Stimulated activated memory B cell treated with anti-CD40 and anti-IgM and Interleukin-4, amounts not matched to agents 10 μg/mL and 1 μg/mL and 100 μg/mL, for 72 hours (primary cell): ENCODE measurements at regions not wholly inside any gene's neighbourhood (a gene's known extent, or its start where the extent isn't known, plus 50 kb on each side); places are given as distances from the start of the nearest gene placed in this dataset.
"Not testable (repeated sequence)": the region's sequence is repeated elsewhere in the genome, so short reads cannot be mapped to it uniquely, and the experiment has no call there.

ENCODE experiments used
- ATAC-seq: fragments of 150-1000 bp; cut with Tn5 transposase; 2 replicates; pipeline ENCODE4 v1.10.0; 2021
- H3K27ac Mint-ChIP-seq: one replicate; pipeline ENCODE4 v1.8.0; 2022; ENCODE audit warnings: mild to moderate bottlenecking, mixed read lengths
- H3K27me3 Mint-ChIP-seq: one replicate; pipeline ENCODE4 v1.8.0; 2022; ENCODE audit warnings: mixed read lengths
- H3K36me3 Mint-ChIP-seq: one replicate; pipeline ENCODE4 v1.8.0; 2022; ENCODE audit warnings: mixed read lengths
- H3K4me1 Mint-ChIP-seq: one replicate; pipeline ENCODE4 v1.8.0; 2022; ENCODE audit warnings: mixed read lengths
- H3K4me3 Mint-ChIP-seq: one replicate; pipeline ENCODE4 v1.8.0; 2022; ENCODE audit warnings: mild to moderate bottlenecking, moderate library complexity, mixed read lengths
- H3K9me3 Mint-ChIP-seq: one replicate; pipeline ENCODE4 v1.8.0; 2022; ENCODE audit warnings: mixed read lengths

DNA sequence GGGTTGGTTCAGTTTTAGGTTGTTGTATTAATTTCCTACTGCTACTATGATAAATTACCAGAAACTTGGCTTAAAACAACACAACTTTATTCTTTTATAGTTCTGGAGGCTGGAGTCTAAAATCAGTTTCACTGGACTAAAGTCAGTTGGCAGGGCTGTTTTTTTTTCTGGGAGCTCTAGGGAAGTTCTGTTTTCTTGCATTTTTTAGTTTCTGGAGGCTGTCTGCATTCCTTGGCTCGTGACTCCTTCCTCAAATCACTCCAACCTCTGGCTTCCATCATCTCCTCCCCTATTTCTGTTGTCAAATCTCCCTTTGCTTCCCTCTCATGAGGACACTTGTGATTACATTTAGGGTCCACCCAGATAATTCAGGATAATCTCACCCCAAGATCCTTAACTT, 51.3 kb upstream of the SUB1 start:
- ATAC-seq: no peak
- no peaks in the 10 kb centered on the region for H3K27me3 Mint-ChIP-seq
- H3K9me3 Mint-ChIP-seq: no peaks in the 10 kb centered on the region
- H3K4me3 Mint-ChIP-seq: no peak overlapping the region
- peaks cover 65% of the 10 kb centered on the region for H3K4me1 Mint-ChIP-seq
- no peak overlapping the region for H3K27ac Mint-ChIP-seq
- H3K36me3 Mint-ChIP-seq: no peaks in the 10 kb centered on the region

DNA sequence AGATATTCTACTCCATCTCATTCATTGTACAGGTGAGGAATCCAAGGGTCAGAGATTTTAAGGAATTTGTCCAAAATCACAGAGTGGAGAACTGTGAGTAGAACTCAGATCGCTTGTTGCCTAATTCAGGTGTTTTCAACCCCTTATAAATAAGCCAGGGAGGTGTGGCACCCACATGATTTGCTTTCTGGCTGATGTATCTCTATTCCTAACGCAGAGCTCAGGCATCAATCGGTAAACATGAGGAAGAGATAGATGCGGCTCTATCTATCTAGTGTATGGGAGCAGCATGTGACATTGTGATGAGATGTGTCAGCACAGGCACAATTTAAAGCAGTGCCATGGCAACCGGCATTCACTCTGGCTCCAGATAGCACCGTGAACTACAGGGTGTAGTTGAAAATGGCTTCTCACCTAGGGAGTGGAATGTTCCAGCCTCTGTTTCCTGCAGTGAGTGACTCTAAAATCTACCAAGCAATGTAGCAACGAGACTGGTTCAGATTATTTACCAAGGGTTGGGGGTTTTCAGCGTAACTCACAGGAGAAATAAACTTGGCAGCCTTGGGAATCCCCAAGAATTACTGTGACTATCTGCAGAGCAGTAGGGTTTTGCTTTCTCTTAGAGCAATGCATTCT, 53.4 kb upstream of the SUB1 start:
- peak; percentile 85 for ATAC-seq
- no peaks in the 10 kb centered on the region for H3K27me3 Mint-ChIP-seq

GRCh38 chr5:32527321-32527720, 58.0 kb upstream of the SUB1 start:
- H3K27me3 Mint-ChIP-seq, ATAC-seq, H3K4me3 Mint-ChIP-seq, H3K36me3 Mint-ChIP-seq, H3K9me3 Mint-ChIP-seq, H3K27ac Mint-ChIP-seq: not testable (repeated sequence)
- H3K4me1 Mint-ChIP-seq: peaks cover 19% of the 10 kb centered on the region

More for the DNA sequence above, 53.4 kb upstream of the SUB1 start:
- no peaks in the 10 kb centered on the region for H3K36me3 Mint-ChIP-seq
- no peaks in the 10 kb centered on the region for H3K9me3 Mint-ChIP-seq
- H3K4me1 Mint-ChIP-seq: peaks cover 45% of the 10 kb centered on the region
- peak overlapping the region; percentile 69 for H3K27ac Mint-ChIP-seq
- H3K4me3 Mint-ChIP-seq: peak overlapping the region; percentile 73

DNA sequence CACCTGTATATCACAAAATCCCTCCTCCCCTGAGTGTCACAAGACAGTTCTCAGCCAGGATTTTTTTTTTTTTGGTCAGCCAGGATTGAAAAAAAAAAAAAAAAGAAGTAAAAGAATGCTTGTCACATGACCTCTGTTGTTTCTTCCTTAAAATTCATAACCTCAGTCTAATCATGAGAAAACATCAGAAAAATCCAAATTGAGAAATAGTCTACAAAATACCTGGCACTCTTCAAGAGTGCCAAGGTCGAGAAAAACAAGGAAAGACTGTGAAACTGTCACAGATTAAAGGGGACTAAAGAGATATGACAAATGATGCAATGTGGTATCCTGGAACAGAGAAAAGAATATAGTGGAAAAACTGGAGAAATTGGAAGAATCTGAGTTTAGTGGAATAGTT, 58.5 kb upstream of the SUB1 start:
- Mint-ChIP-seq H3K9me3 (no peaks in the 10 kb centered on the region), H3K27ac (no peak overlapping the region), H3K4me3 (no peak overlapping the region), H3K4me1 (peaks cover 14% of the 10 kb centered on the region), H3K27me3 (no peaks in the 10 kb centered on the region), H3K36me3 (no peaks in the 10 kb centered on the region)
- ATAC-seq: no peak

DNA sequence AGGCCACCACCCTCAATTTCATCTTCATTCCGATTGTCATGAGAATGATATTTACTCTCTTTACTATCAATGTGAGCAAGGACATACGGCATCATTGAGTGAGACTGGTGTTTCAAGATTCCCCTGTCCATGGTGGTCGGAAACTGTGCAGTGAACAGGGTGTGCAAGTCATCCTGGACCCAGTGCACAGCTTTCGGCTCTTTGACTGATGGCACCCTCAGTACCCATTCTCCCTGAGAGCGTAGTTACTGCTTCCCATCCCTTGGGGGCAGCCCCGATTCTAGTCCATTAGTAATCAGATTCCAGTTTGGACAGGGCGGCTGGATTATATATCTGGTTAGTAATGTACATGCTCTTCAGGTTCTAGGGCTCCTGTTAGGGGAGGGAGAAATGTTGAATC, 61.7 kb upstream of the SUB1 start:
- Mint-ChIP-seq H3K27ac (no peak overlapping the region), H3K27me3 (no peaks in the 10 kb centered on the region)

DNA sequence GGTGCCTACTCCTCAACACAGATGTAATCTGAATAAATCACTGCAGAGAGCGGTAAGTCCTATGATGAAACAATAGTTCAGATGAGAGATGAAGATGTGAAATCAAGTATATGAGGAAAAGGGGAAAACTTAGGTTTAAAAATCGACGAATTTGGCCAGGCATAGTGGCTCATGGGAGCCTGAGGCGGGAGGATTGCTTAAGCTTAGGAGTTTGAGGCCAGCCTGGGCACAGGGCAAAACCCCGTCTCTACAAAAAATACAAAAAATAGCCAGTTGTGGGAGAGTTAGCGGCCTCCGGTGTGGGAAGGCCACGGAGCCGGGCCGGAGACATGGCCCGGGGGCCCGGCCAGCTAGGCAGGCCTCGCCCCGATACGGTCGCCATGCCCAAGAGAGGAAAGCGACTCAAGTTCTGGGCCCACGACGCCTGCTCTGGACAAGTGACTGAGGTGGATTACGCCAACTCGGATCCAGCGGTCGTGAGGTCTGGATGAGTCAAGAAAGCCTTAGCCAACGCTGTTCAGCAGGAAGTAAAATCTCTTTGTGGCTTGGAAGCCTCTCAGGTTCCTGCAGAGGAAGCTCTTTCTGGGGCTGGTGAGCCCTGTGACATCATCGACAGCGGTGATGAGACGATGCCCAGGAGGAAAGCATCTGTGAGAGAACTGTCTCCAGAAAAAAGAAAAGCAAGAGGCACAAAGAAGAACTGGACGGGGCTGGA, 62.8 kb upstream of the SUB1 start:
- H3K9me3 Mint-ChIP-seq: no peaks in the 10 kb centered on the region
- no peaks in the 10 kb centered on the region for H3K36me3 Mint-ChIP-seq
- no peak overlapping the region for H3K27ac Mint-ChIP-seq
- no peaks in the 10 kb centered on the region for H3K27me3 Mint-ChIP-seq
- no peak overlapping the region for H3K4me3 Mint-ChIP-seq
- ATAC-seq: no peak
- H3K4me1 Mint-ChIP-seq: no peaks in the 10 kb centered on the region

More for the DNA sequence above, 61.7 kb upstream of the SUB1 start:
- H3K9me3 Mint-ChIP-seq: no peaks in the 10 kb centered on the region
- ATAC-seq: no peak
- H3K36me3 Mint-ChIP-seq: no peaks in the 10 kb centered on the region
- no peak overlapping the region for H3K4me3 Mint-ChIP-seq
- no peaks in the 10 kb centered on the region for H3K4me1 Mint-ChIP-seq

DNA sequence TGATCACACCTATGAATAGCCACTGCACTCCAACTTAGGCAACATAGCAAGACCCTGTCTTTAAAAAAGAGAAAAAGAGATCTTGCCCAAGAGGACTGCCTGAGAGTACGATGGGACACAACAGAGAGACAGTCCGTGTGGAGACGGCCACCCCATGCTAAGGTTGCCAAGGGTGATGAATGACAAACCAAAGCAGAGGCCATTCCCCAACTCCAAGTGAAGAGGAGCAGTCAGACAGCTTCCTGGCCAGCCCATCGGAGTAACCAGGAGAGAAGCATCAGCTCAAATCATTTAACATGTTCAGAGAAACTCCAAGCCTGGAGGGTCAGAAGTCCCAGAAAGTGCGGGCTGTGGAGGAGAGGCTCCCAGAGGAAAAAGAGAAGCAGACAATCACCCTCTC, 63.9 kb upstream of the SUB1 start:
- no peaks in the 10 kb centered on the region for H3K36me3 Mint-ChIP-seq

DNA sequence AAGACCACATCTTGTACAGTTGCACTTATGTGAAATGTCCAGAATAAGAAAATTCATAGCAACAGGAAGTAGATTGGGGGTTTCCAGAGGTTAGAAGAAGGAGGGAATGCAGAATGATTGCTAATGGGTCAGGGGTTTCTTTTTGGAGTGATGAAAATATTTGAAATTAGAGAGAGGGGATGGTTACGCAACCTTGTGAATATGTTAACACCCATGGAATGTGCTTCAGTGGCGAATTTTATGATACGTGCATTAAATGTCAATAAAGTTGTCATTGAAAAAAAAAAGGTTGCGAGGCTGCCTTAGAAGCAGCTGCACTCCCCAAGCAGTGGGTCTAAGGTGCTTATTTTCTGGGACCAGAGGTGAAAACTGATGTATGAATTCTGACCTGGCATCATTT, 64.4 kb upstream of the SUB1 start:
- Mint-ChIP-seq H3K36me3 (no peaks in the 10 kb centered on the region), H3K4me1 (no peaks in the 10 kb centered on the region), H3K4me3 (no peak overlapping the region), H3K27ac (no peak overlapping the region), H3K9me3 (no peaks in the 10 kb centered on the region), H3K27me3 (no peaks in the 10 kb centered on the region)
- ATAC-seq: no peak

More for the DNA sequence above, 63.9 kb upstream of the SUB1 start:
- Mint-ChIP-seq H3K4me1 (no peaks in the 10 kb centered on the region), H3K9me3 (no peaks in the 10 kb centered on the region), H3K27me3 (no peaks in the 10 kb centered on the region), H3K4me3 (no peak overlapping the region), H3K27ac (no peak overlapping the region)
- ATAC-seq: no peak

- H3K27ac Mint-ChIP-seq: no peak overlapping the region
- H3K4me1 Mint-ChIP-seq: no peaks in the 10 kb centered on the region
- ATAC-seq: no peak
- H3K36me3 Mint-ChIP-seq: no peaks in the 10 kb centered on the region
- no peaks in the 10 kb centered on the region for H3K27me3 Mint-ChIP-seq
- H3K9me3 Mint-ChIP-seq: no peaks in the 10 kb centered on the region
- H3K4me3 Mint-ChIP-seq: no peak overlapping the region
Measured at GRCh38 chr5:32520356-32520755, 65.0 kb upstream of the SUB1 start.

DNA sequence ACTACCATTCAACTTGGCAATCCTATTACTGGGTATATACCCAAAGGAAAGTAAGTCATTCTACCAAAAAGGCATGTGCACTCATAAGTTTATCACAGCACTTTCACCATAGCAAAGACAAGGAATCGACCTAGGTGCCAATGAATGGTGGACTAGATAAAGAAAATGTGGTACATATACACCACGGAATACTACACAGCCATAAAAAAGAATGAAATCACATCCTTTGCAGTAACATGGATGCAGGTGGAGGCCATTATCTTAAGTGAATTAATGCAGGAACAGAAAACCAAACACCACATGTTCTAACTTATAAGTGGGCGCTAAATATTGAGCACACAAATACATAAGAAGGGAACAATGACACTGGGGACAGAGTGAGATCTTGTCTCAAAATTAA, 65.8 kb upstream of the SUB1 start:
- no peak for ATAC-seq
- no peak overlapping the region for H3K4me3 Mint-ChIP-seq
- no peaks in the 10 kb centered on the region for H3K9me3 Mint-ChIP-seq
- no peaks in the 10 kb centered on the region for H3K36me3 Mint-ChIP-seq
- H3K27ac Mint-ChIP-seq: no peak overlapping the region
- H3K4me1 Mint-ChIP-seq: no peaks in the 10 kb centered on the region
- H3K27me3 Mint-ChIP-seq: no peaks in the 10 kb centered on the region

DNA sequence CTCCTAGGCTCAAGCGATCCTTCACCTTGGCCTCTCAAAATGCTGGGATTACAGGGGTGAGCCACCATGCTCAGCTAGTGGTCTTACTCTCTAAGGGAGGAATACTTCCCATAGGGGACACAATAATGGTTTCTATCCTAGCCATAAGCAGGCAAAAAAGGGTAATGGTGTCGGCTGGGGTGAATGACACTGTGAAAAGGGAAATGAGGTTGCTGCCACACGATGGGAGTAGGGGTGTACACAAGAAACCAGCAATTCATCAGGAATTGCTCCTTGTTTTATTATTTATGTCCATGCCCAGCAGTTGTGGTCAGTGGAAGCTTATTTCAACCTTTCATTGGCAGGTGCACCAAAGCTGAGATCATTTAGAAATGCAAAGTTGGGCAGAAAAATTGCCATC, 70.3 kb upstream of the ZFR start:
- Mint-ChIP-seq H3K27ac (no peak overlapping the region), H3K4me1 (no peaks in the 10 kb centered on the region), H3K9me3 (no peaks in the 10 kb centered on the region), H3K27me3 (no peaks in the 10 kb centered on the region), H3K4me3 (no peak overlapping the region), H3K36me3 (no peaks in the 10 kb centered on the region)
- no peak for ATAC-seq

GRCh38 chr5:32512926-32513325, 68.4 kb upstream of the ZFR start:
- Mint-ChIP-seq H3K27me3 (no peaks in the 10 kb centered on the region), H3K4me1 (no peaks in the 10 kb centered on the region), H3K27ac (no peak overlapping the region)

GRCh38 chr5:32511776-32512374, 67.3 kb upstream of the ZFR start:
- no peak for ATAC-seq
- no peak overlapping the region for H3K4me3 Mint-ChIP-seq
- no peaks in the 10 kb centered on the region for H3K4me1 Mint-ChIP-seq
- H3K27me3 Mint-ChIP-seq: no peaks in the 10 kb centered on the region
- no peaks in the 10 kb centered on the region for H3K9me3 Mint-ChIP-seq
- H3K36me3 Mint-ChIP-seq: no peaks in the 10 kb centered on the region
- no peak overlapping the region for H3K27ac Mint-ChIP-seq

More at GRCh38 chr5:32512926-32513325, 68.4 kb upstream of the ZFR start:
- Mint-ChIP-seq H3K4me3 (no peak overlapping the region), H3K36me3 (no peaks in the 10 kb centered on the region), H3K9me3 (no peaks in the 10 kb centered on the region)
- ATAC-seq: no peak

DNA sequence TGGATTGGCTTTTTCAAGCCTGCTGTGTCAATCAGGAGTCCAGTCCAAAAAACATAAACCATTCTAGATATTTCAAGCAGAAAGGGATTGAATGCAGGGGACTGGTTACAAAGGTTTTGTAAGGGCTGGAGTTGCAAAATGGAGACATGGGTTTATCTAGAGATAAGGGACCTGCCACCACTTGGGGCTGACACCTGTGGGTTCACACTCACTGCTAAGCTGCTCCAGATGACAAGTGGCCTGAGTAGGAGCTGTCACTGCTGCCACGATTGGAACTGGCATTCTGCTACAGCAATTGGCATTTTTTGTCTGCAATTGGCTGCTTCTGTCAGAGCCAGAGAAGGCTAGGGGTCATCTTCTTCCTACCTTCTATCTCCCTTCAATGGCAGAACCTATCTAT, 66.3 kb upstream of the ZFR start:
- Mint-ChIP-seq H3K4me3 (no peak overlapping the region), H3K9me3 (no peaks in the 10 kb centered on the region), H3K4me1 (peaks cover under 1% of the 10 kb centered on the region), H3K27me3 (no peaks in the 10 kb centered on the region), H3K27ac (no peak overlapping the region), H3K36me3 (no peaks in the 10 kb centered on the region)
- ATAC-seq: no peak

GRCh38 chr5:32508806-32509805, 64.6 kb upstream of the ZFR start:
- H3K36me3 Mint-ChIP-seq: no peaks in the 10 kb centered on the region
- peaks cover 17% of the 10 kb centered on the region for H3K4me1 Mint-ChIP-seq
- H3K27ac Mint-ChIP-seq: no peak overlapping the region
- H3K4me3 Mint-ChIP-seq: no peak overlapping the region
- peaks cover 12% of the 10 kb centered on the region for H3K27me3 Mint-ChIP-seq
- no peaks in the 10 kb centered on the region for H3K9me3 Mint-ChIP-seq
- no peak for ATAC-seq
